Ascending aorta (tissue), 2 donors: ENCODE measurements at regions not wholly inside any gene's neighbourhood (a gene's known extent, or its start where the extent isn't known, plus 50 kb on each side); places are given as distances from the start of the nearest gene placed in this dataset.

Source experiments
- DNase-seq, 2 donors: peaks; one replicate each; pipeline ENCODE4 v3.0.0-alpha.2; 2019; ENCODE audit warnings: low spot score in 2 of 2
- H3K27ac ChIP-seq, 2 donors: fragments of 200-600 bp; sonication (generic); one replicate each; pipeline ENCODE4 v1.5.1; 2016 to 2017; ENCODE audit warnings: mild to moderate bottlenecking in 1 of 2
- H3K27me3 ChIP-seq: fragments of 200-600 bp; sonication (generic); one replicate; pipeline ENCODE4 v1.5.1; 2017
- H3K36me3 ChIP-seq, 2 donors: fragments of 200-600 bp; sonication (generic); one replicate each; pipeline ENCODE4 v1.5.1; 2016
- H3K4me1 ChIP-seq, 2 donors: fragments of 200-600 bp; sonication (generic); one replicate each; pipeline ENCODE4 v1.5.1; 2016 to 2017; ENCODE audit warnings: mild to moderate bottlenecking in 1 of 2
- H3K4me3 ChIP-seq, 2 donors: fragments of 200-600 bp; sonication (generic); one replicate each; pipeline ENCODE4 v1.5.1; 2016 to 2017; ENCODE audit warnings: mild to moderate bottlenecking in 1 of 2
- H3K9me3 ChIP-seq, 2 donors: fragments of 200-600 bp; sonication (generic); one replicate each; pipeline ENCODE4 v1.5.1; 2016
- intact Hi-C: fragments of 100-400 bp; cut with DNase I; formaldehyde crosslinking; loops from one replicate; pipeline ENCODE4 v1.15.1; 2023
- TF ChIP-seq, protein P1 (sequence below), 3 experiments: fragments of 200-600 bp in 2 of 3; fragments of 450-650 bp in 1 of 3; sonication (generic) in 2 of 3; IDR thresholded peaks; one replicate each; pipeline ENCODE4 v1.5.1; 2016 to 2019; ENCODE audit warnings: antibody characterized with exemption in 3 of 3, mild to moderate bottlenecking in 1 of 3, moderate library complexity in 1 of 3

DNA sequence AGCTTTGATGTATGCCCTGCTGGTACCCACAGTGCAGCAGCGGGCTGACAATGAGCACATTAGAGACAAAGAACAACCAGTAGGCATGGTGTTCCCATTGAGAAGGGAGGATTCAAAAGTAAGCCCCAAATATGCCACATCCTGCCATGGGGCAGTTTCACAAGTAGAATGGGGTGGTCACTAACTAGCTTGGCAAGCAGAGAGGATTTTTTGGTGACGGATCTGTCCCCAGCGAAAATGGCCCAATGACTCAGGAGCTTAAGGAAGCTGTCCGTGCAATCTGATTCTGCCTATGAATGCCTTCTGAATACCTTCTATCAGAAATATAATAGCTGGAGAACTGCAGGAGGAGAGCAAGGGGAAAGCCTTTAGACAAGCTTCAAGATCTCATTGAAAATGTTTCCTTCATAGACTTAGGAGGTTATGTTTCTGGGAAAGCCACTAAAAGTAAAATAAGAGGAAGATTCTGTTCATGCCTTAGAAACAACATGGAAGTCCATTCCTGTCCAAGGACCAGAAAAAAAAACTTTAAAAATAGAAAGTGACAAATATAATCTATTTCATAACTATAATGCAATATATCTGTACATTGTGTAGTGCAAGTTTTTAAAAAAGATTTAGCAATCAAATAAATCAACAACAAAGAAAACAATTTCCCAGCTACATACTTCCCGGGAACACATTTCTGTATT, 117.5 kb upstream of the SLC14A2 start:
- TF ChIP-seq, protein P1, sequence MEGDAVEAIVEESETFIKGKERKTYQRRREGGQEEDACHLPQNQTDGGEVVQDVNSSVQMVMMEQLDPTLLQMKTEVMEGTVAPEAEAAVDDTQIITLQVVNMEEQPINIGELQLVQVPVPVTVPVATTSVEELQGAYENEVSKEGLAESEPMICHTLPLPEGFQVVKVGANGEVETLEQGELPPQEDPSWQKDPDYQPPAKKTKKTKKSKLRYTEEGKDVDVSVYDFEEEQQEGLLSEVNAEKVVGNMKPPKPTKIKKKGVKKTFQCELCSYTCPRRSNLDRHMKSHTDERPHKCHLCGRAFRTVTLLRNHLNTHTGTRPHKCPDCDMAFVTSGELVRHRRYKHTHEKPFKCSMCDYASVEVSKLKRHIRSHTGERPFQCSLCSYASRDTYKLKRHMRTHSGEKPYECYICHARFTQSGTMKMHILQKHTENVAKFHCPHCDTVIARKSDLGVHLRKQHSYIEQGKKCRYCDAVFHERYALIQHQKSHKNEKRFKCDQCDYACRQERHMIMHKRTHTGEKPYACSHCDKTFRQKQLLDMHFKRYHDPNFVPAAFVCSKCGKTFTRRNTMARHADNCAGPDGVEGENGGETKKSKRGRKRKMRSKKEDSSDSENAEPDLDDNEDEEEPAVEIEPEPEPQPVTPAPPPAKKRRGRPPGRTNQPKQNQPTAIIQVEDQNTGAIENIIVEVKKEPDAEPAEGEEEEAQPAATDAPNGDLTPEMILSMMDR (IDR thresholded peaks at IDR 0.05), result no peak
- no peak overlapping the region for H3K27ac ChIP-seq
- H3K4me3 ChIP-seq, result no peak overlapping the region
- intact Hi-C loops, result no loop called here
- no peaks in the 10 kb centered on the region for H3K36me3 ChIP-seq
- no peaks in the 10 kb centered on the region for H3K27me3 ChIP-seq
- no peak for DNase-seq
- peaks cover 0 to 5% of the 10 kb centered on the region in 2 donors for H3K4me1 ChIP-seq
- H3K9me3 ChIP-seq, result no peaks in the 10 kb centered on the region

DNA sequence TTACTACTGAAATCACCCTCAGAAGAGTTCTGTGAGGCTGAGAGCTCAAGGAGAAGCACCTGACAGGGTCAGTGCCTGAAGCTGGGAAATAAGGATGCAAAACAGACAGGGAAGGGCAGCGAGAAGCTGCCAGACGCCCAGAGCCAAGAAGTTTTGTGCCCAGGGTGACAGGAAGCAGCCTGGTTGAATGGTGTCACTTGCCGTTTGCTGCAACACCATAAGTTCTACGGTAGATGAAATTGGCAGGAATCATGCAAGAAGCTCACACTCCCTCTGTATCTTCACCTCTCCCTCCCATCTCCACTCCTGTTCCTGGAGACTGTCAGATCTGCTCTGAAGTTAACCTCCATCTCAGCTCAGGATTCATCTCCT, 117.0 kb upstream of the SLC14A2 start:
- Histone ChIP-seq H3K27me3 (no peaks in the 10 kb centered on the region), H3K27ac (no peak overlapping the region), H3K36me3 (no peaks in the 10 kb centered on the region), H3K9me3 (no peaks in the 10 kb centered on the region), H3K4me1 (peaks cover 0 to 8% of the 10 kb centered on the region in 2 donors), H3K4me3 (no peak overlapping the region)
- TF ChIP-seq, protein P1 (IDR thresholded peaks at IDR 0.05), result no peak
- no peak for DNase-seq
- intact Hi-C loops, result no loop called here

DNA sequence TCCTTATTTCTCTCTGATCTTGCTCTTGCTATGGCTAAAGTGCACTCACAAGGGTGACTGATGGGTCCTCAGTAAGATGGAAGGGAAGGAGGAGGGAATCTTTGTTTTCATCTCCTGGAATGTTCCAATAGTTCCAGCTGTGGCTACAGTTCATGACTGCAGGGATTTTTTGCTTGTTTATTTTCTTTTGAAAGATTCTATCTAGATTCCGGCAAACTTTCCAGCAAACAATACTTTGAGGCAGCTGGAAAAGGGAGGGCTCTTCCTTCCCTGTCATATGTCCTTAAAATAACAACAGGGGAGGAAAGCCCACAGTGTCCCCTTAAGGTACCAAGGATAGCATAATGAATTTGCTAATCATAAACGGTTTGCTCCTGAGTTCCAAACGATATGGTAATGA, 111.3 kb upstream of the SLC14A2 start:
- Histone ChIP-seq H3K9me3 (no peaks in the 10 kb centered on the region), H3K36me3 (no peaks in the 10 kb centered on the region), H3K4me3 (no peak overlapping the region), H3K27me3 (no peaks in the 10 kb centered on the region), H3K4me1 (peaks cover 0 to 12% of the 10 kb centered on the region in 2 donors), H3K27ac (peak overlapping the region in 1 of 2 donors; percentile 12)
- DNase-seq, result no peak
- TF ChIP-seq, protein P1 (IDR thresholded peaks at IDR 0.05), result no peak
- intact Hi-C loops, result no loop called here

DNA sequence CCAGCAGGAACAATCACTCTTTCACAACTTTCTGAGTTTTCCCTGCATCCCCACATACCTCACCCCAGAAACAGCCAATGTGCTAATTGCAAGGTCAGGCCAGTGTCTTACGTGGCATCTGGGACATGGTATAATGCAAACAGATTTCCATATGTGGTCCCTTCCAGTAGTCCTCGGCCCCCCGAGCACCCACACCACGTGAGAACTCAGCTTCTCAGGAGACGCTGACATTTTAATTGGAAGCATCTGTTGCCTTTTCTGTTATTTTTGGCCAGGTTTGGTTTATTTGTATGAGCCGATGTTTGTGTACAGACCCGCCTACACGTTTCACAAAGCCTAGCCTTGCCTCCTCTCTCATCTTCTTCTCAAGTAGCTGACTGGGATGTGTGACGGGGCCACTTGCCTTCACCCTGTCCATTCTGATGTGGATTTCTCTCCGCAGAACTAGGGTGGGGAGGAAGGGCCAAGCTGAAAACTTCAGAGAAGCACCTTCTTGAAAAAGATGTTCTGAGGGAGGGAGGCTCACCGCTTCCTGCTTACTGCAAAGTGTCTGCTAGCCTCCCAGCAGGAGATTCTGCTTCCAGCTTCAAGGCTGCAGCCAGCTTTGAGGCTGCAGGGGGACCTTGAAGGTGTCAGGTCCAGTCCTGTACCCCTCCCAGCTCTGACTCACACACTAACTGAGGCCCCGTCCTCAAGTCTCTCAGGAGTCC, 109.6 kb upstream of the SLC14A2 start:
- no peaks in the 10 kb centered on the region for H3K36me3 ChIP-seq
- H3K4me3 ChIP-seq, result no peak overlapping the region
- intact Hi-C loops, result no loop called here
- H3K27me3 ChIP-seq, result no peaks in the 10 kb centered on the region
- H3K9me3 ChIP-seq, result no peaks in the 10 kb centered on the region
- peaks cover 0 to 12% of the 10 kb centered on the region in 2 donors for H3K4me1 ChIP-seq
- DNase-seq, result no peak
- H3K27ac ChIP-seq, result no peak overlapping the region
- TF ChIP-seq, protein P1 (IDR thresholded peaks at IDR 0.05), result no peak

DNA sequence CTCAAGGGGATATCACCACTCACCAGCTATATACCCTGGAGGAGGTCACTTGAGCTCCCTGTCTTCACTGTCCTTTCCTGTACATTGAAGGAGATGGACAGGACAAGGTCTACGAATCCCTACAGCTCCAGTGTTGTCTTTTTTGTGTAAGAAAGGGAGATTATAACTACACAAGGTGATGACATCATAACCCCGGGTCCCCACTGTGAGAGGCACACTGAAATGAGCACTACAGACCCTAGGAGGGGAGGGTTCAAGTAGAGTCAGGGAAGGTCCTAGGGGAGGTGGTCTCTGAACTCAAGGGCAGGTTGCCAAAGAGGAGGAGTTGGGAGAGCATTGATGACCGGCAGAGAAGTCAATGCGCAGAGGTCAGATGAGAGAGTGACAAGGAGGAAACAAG, 108.3 kb upstream of the SLC14A2 start:
- intact Hi-C loops, result no loop called here
- no peaks in the 10 kb centered on the region for H3K27me3 ChIP-seq
- no peak overlapping the region for H3K4me3 ChIP-seq
- no peaks in the 10 kb centered on the region for H3K36me3 ChIP-seq
- no peaks in the 10 kb centered on the region for H3K9me3 ChIP-seq
- H3K27ac ChIP-seq, result no peak overlapping the region
- peaks cover 0 to 12% of the 10 kb centered on the region in 2 donors for H3K4me1 ChIP-seq
- TF ChIP-seq, protein P1 (IDR thresholded peaks at IDR 0.05), result no peak
- DNase-seq, result no peak
